Pancreas (tissue), 10 donors: ENCODE measurements at regions not wholly inside any gene's neighbourhood (a gene's known extent, or its start where the extent isn't known, plus 50 kb on each side); places are given as distances from the start of the nearest gene placed in this dataset.

ENCODE experiments used
- ATAC-seq, 4 donors: fragments of 200-7000 bp; cut with Tn5 transposase; one replicate each; pipeline versions ENCODE4 v1.8.0 to v1.9.1; 2020; ENCODE audit warnings: mild to moderate bottlenecking in 4 of 4, moderate library complexity in 4 of 4
- DNase-seq, 6 donors: peaks; one replicate each; pipeline ENCODE4 v3.0.0-alpha.2; 2020
- FAIRE-seq: peaks from 2 replicates; lab custom pipeline; 2012; peaks lifted over from hg19 to GRCh38; lab: Jason Lieb, UNC
- H3K27ac ChIP-seq, 4 donors: fragments of 200-600 bp; sonication (generic); 1 replicate in 3 of 4; 2 replicates in 1 of 4; pipeline versions ENCODE4 v1.5.0 to v1.8.0; 2020
- H3K27me3 ChIP-seq, 4 donors: fragments of 200-600 bp; one replicate each; pipeline ENCODE4 v1.8.0; 2021
- H3K36me3 ChIP-seq, 3 donors: fragments of 200-600 bp; sonication (generic) in 1 of 3; one replicate each; pipeline versions ENCODE4 v1.5.0 to v1.8.0; 2020 to 2021
- H3K4me1 ChIP-seq, 3 donors: fragments of 200-600 bp; one replicate each; pipeline ENCODE4 v1.8.0; 2021
- H3K4me3 ChIP-seq, 4 donors: fragments of 200-600 bp; sonication (generic) in 2 of 4; one replicate each; pipeline versions ENCODE4 v1.5.0 to v1.8.0; 2020 to 2021
- H3K9me3 ChIP-seq, 4 donors: fragments of 200-600 bp; one replicate each; pipeline ENCODE4 v1.8.0; 2021
- CTCF ChIP-seq, 4 donors: fragments of 200-600 bp; sonication (generic) in 3 of 4; IDR thresholded peaks; one replicate each; pipeline versions ENCODE4 v1.5.0 to v1.8.0; 2021; ENCODE audit warnings: antibody characterized with exemption in 4 of 4
- WGBS, 2 donors: extraction: QIAGEN DNeasy Blood & Tissue Kit; methylation state at CpG; one replicate each; pipeline ENCODE4 v1.1.7; 2013; 5-methylcytosine and 5-hydroxymethylcytosine counted together
- intact Hi-C, 3 donors: fragments of 100-400 bp; cut with DNase I; formaldehyde crosslinking; loops; one replicate each; pipeline versions ENCODE4 v1.11.1 to v1.14.2; 2022
- donor health status: healthy with polysubstance abuse.
- donor health status: DM: no; HTN: no; CAD: no; lungs with moderate emphysema.
- donor health status: DM: no; HTN: no; CAD: no.
- donor health status: control.
- donor health status: control.
- donor health status: Bipolar disorder and iron deficiency.
- donor health status: DM: yes; HTN: yes; CAD: no.
- donor health status: DM: no; HTN: no; CAD: no.
- donor health status: DM: no; HTN: no; CAD: no.
- donor health status: DM: yes; HTN: yes; CAD: no.

- FAIRE-seq (no peak), DNase-seq (no peak), ATAC-seq (no peak)
- WGBS, 2 donors = 53 to 68% methylated on average over 14 of the region's 14 CpGs
- no peaks in the 10 kb centered on the region for H3K9me3 ChIP-seq
- no peak overlapping the region for H3K4me3 ChIP-seq
- H3K4me1 ChIP-seq = no peaks in the 10 kb centered on the region
- H3K27me3 ChIP-seq = no peaks in the 10 kb centered on the region
- intact Hi-C loops = no loop called here
- H3K36me3 ChIP-seq = no peaks in the 10 kb centered on the region
- TF ChIP-seq CTCF (IDR thresholded peaks at IDR 0.05) = no peak
- no peak overlapping the region for H3K27ac ChIP-seq
Observed at GRCh38 chr18:70452501-70452900, 163.7 kb downstream of the SOCS6 start.

DNA sequence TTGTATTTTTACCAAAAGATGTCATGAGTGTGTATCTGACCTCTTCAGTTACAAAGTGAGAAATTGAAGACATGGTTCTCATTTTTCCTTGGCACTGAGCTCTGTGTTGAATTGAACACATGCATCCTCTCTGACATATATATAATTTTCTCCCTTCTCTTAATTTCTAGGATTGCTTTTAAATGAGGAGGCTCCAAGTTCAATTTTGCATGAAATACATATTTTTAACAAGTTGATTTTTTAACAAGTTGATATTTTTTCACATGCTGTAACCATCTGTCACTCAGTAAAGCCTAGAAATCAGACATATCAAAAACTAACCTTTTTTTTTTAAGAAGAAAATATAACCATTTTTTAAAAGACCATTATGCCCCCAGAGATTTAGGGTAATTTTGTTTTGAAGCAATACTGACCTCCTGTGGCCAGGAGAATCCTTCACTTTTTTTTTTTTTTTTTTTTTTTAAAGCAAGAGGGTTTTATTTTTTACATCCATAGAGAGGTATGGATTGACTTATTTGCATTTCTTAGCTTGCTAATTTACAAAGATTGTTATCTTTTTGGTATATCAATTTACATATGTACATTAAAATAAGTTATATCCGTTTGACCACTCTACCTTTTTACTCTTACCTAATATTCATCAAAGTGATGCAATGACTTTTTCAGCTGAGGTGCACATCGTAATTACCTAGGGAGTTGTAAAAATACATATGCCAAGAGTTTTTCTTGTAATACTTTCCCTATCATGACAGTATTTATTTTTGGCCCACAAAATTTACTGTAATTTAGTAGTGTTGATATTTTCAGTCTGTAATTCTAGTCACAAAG lies 161.8 kb downstream of the SOCS6 start:
- DNase-seq (no peak), FAIRE-seq (peak; percentile 5), ATAC-seq (no peak)
- intact Hi-C loops = no loop called here
- no peak overlapping the region for H3K4me3 ChIP-seq
- H3K9me3 ChIP-seq = no peaks in the 10 kb centered on the region
- 33 to 37% methylated on average over 2 of the region's 2 CpGs for WGBS, 2 donors
- H3K27me3 ChIP-seq = no peaks in the 10 kb centered on the region
- TF ChIP-seq CTCF (IDR thresholded peaks at IDR 0.05) = no peak
- no peaks in the 10 kb centered on the region for H3K4me1 ChIP-seq
- H3K27ac ChIP-seq = no peak overlapping the region
- H3K36me3 ChIP-seq = no peaks in the 10 kb centered on the region

DNA sequence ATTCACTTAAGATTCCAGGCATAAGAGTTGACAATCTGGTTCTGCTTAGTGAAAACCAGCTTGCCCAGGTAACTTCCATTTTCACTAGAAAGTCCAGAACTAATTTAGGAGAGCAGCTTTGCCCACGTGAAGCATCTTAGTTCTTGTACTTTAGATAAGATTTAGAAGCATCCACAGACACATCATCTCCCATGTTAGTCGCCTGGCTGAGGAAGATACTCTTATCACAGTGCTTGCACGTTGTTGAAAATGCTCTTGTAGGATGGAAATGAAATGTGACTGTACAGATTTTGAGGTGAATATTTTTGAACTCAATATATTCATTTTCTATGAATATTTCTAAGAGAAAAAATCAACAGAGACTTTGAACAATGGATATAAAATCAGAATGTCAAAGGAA lies 159.7 kb downstream of the SOCS6 start:
- Histone ChIP-seq H3K4me1 (no peaks in the 10 kb centered on the region), H3K27me3 (no peaks in the 10 kb centered on the region), H3K36me3 (no peaks in the 10 kb centered on the region), H3K27ac (no peak overlapping the region), H3K4me3 (no peak overlapping the region), H3K9me3 (no peaks in the 10 kb centered on the region)
- intact Hi-C loops = loop anchor here in 1 of 3 donors (10.0 kb wide), 1 partner anchor 234 kb away; no protein-coding TSS in a partner anchor
- ATAC-seq = no peak
- no peak for TF ChIP-seq CTCF (IDR thresholded peaks at IDR 0.05)
- DNase-seq = no peak
- 27 to 28% methylated on average over 3 of the region's 3 CpGs for WGBS, 2 donors
- no peak for FAIRE-seq

DNA sequence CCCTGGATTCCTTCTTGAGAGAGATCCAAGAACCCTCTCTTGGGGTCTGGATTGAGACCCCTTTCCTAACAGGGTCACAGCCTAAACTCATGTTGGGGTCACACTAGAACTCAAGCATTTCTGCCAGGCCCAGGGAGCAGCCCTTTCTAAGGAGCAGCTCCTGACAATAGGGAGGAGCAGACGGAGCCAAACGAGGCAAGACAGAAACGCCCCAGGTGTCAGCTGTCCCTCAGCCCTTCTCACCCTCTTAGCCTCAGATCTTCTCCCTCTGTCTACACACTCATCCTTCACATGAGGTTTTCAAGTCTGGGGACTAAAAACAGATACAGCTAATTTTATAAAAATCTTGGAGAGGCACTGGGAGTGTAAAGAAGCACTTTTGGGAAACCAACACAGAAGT lies 157.2 kb downstream of the SOCS6 start:
- H3K9me3 ChIP-seq = no peaks in the 10 kb centered on the region
- DNase-seq = no peak
- FAIRE-seq = no peak
- no peak for ATAC-seq
- no peaks in the 10 kb centered on the region for H3K36me3 ChIP-seq
- H3K27ac ChIP-seq = no peak overlapping the region
- H3K4me3 ChIP-seq = no peak overlapping the region
- 33 to 35% methylated on average over 3 of the region's 3 CpGs for WGBS, 2 donors
- intact Hi-C loops = loop anchor here in 1 of 3 donors (10.0 kb wide), 1 partner anchor 231 kb away; no protein-coding TSS in a partner anchor
- TF ChIP-seq CTCF (IDR thresholded peaks at IDR 0.05) = no peak
- H3K27me3 ChIP-seq = no peaks in the 10 kb centered on the region
- no peaks in the 10 kb centered on the region for H3K4me1 ChIP-seq

GRCh38 chr18:70442933-70443332 lies 154.1 kb downstream of the SOCS6 start:
- Histone ChIP-seq H3K27ac (no peak overlapping the region), H3K4me3 (no peak overlapping the region), H3K4me1 (no peaks in the 10 kb centered on the region), H3K36me3 (no peaks in the 10 kb centered on the region), H3K27me3 (no peaks in the 10 kb centered on the region), H3K9me3 (no peaks in the 10 kb centered on the region)
- WGBS, 2 donors = 79 to 83% methylated on average over 5 of the region's 5 CpGs
- DNase-seq = no peak
- no peak for FAIRE-seq
- ATAC-seq = no peak
- TF ChIP-seq CTCF (IDR thresholded peaks at IDR 0.05) = no peak
- intact Hi-C loops = loop anchor here in 1 of 3 donors (10.0 kb wide), 1 partner anchor 228 kb away; no protein-coding TSS in a partner anchor
